ENCODE measurements at regions not wholly inside any gene's neighbourhood (a gene's known extent, or its start where the extent isn't known, plus 50 kb on each side); places are given as distances from the start of the nearest gene placed in this dataset.

DNA sequence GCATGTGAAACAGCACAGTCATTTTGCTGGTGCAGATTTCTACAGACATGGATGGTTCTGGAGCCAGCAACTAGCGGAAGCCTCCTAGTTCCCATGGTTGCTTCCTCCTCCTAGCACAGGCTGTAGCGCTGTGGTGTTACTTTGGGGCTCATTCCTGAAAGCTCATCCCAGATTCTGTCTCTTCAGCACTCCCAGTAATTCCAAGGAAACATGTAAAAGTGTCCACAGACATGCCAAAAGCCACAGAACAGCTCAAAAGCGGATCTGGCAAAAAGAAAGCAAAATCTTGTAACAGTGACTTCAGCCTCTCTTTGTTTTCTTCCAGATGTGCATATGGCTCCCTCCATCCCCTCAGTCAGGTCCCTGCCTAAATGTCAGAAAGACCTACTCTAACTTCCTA lies 144.1 kb downstream of the CEP120 start:
- TF ChIP-seq ZNF780A (CRISPR knock-in tag; IDR thresholded peaks at IDR 0.05) (no peak), TBP (CRISPR knock-in tag; IDR thresholded peaks at IDR 0.05) (no peak), SRF (IDR thresholded peaks at IDR 0.05; ENCODE audit: low read depth, low read length) (no peak), RAD21 (CRISPR knock-in tag; IDR thresholded peaks at IDR 0.05) (no peak)
